Ishikawa (cell line): ENCODE measurements at regions not wholly inside any gene's neighbourhood (a gene's known extent, or its start where the extent isn't known, plus 50 kb on each side); places are given as distances from the start of the nearest gene placed in this dataset.

Experiments
- CEBPB ChIP-seq: IDR thresholded peaks from 2 replicates; pipeline ENCODE4 v1.6.1; 2012
- CREB1 ChIP-seq: IDR thresholded peaks from 2 replicates; pipeline ENCODE4 v1.6.1; 2012; ENCODE audit warnings: low read depth
- EGR1 ChIP-seq: IDR thresholded peaks from 2 replicates; pipeline ENCODE4 v1.6.1; 2012
- EP300 ChIP-seq: IDR thresholded peaks from 2 replicates; pipeline ENCODE4 v1.6.1; 2012; ENCODE audit warnings: borderline replicate concordance
- FOXM1 ChIP-seq: IDR thresholded peaks from 2 replicates; pipeline ENCODE4 v1.6.1; 2012; ENCODE audit warnings: low read depth, borderline replicate concordance
- MAX ChIP-seq: IDR thresholded peaks from 2 replicates; pipeline ENCODE4 v1.6.1; 2012
- NFIC ChIP-seq: IDR thresholded peaks from 2 replicates; pipeline ENCODE4 v1.6.1; 2012
- RAD21 ChIP-seq: IDR thresholded peaks from 2 replicates; pipeline ENCODE4 v1.6.1; 2012; ENCODE audit warnings: low read depth
- REST ChIP-seq: IDR thresholded peaks from 2 replicates; pipeline ENCODE4 v1.6.1; 2012; ENCODE audit warnings: low read depth, mild to moderate bottlenecking
- TAF1 ChIP-seq: IDR thresholded peaks from 2 replicates; pipeline ENCODE4 v1.6.1; 2012; ENCODE audit warnings: low read depth, mild to moderate bottlenecking
- TCF12 ChIP-seq: IDR thresholded peaks from 2 replicates; pipeline ENCODE4 v1.6.1; 2012; ENCODE audit warnings: low read depth
- TEAD4 ChIP-seq: IDR thresholded peaks from 2 replicates; pipeline ENCODE4 v1.6.1; 2012
- USF1 ChIP-seq: IDR thresholded peaks from 2 replicates; pipeline ENCODE4 v1.6.1; 2012
- YY1 ChIP-seq: IDR thresholded peaks from 2 replicates; pipeline ENCODE4 v1.6.1; 2012; ENCODE audit warnings: low read depth
- ZBTB7A ChIP-seq: IDR thresholded peaks from 2 replicates; pipeline ENCODE4 v1.6.1; 2012; ENCODE audit warnings: low read depth

GRCh38 chr1:47551971-47552528 is 114.2 kb downstream of the FOXD2 start:
- no peak for TF ChIP-seq TEAD4
- no peak for TF ChIP-seq EP300
- no peak for TF ChIP-seq USF1
- TF ChIP-seq EGR1, result no peak
- TF ChIP-seq RAD21, result no peak
- no peak for TF ChIP-seq YY1
- TF ChIP-seq TCF12, result no peak
- no peak for TF ChIP-seq CREB1

GRCh38 chr1:47554082-47554481 is 116.2 kb downstream of the FOXD2 start:
- TF ChIP-seq MAX (no peak), EP300 (no peak), REST (no peak), RAD21 (no peak), YY1 (no peak), EGR1 (no peak), NFIC (no peak)

- no peak for TF ChIP-seq TEAD4
- no peak for TF ChIP-seq EGR1
- TF ChIP-seq CREB1, result no peak
- TF ChIP-seq RAD21, result no peak
- no peak for TF ChIP-seq EP300
- no peak for TF ChIP-seq MAX
- no peak for TF ChIP-seq TAF1
- no peak for TF ChIP-seq CEBPB
- no peak for TF ChIP-seq TCF12
- no peak for TF ChIP-seq NFIC
- no peak for TF ChIP-seq YY1
Measured at GRCh38 chr1:47554901-47555300, 117.1 kb downstream of the FOXD2 start.

- TF ChIP-seq CREB1 (no peak), TCF12 (no peak), RAD21 (no peak), REST (no peak), USF1 (no peak), EP300 (no peak), TEAD4 (no peak), YY1 (no peak)
Measured at GRCh38 chr1:47555306-47555705, 117.5 kb downstream of the FOXD2 start.

- TF ChIP-seq TAF1 (no peak), ZBTB7A (no peak), RAD21 (no peak), MAX (no peak), FOXM1 (no peak), CEBPB (no peak), CREB1 (no peak), TEAD4 (no peak), NFIC (no peak), REST (no peak), TCF12 (no peak)
Measured at GRCh38 chr1:47555841-47556560, 118.2 kb downstream of the FOXD2 start.
